Panc1 (cell line): ENCODE measurements at regions not wholly inside any gene's neighbourhood (a gene's known extent, or its start where the extent isn't known, plus 50 kb on each side); places are given as distances from the start of the nearest gene placed in this dataset.

Experiments used
- POLR2AphosphoS5 ChIP-seq: IDR thresholded peaks from 2 replicates; pipeline ENCODE4 v1.6.1; 2012; ENCODE audit warnings: mild to moderate bottlenecking, low read depth, low read length, moderate library complexity
- TCF7L2 ChIP-seq: IDR thresholded peaks from 2 replicates; pipeline ENCODE4 v1.6.1; 2011; ENCODE audit warnings: mild to moderate bottlenecking, low read depth, low read length, inconsistent platforms
- TF ChIP-seq, protein P1 (sequence below): fragments of 450-650 bp; IDR thresholded peaks from 2 replicates; pipeline ENCODE4 v1.5.1; 2017; ENCODE audit warnings: mild to moderate bottlenecking

DNA sequence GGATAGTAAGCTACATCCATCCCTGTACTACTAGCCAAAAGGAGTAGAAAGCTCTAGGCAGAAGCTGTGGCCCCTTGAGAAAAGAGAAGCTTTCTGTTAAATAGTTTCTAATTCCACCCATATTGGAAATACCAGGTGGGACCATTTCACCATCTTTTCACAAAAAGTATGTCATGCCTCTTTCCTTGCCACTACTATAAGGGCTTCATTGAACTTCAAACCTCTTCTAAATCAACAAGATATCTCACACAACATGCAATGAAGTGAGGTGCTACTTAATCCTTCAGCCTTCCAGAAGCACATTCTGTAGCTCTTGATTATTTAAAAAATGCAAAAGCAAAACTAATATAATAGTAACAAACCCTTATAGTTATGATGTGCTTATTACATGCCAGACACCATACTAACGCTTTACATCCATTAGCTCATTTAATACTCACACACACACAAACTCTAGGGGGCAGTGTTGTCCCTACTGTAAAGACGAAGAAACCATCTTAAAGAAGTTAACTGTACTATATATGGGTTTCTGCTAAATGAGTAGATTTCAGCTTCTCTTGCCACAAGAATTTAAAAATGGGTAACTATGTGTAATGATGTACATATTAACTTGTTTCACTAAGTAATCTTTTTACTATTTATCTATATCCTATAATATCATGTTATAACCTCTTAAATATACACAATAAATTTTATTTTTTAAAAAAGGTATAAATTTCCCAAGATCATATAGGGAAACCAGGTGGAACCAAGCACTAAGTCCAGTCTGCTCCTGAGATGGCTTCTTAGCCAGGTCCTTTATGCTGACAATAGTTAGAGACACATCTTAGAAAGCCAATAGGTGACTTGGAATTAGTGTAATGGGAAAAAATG is 124.4 kb downstream of the RPS29 start:
- TF ChIP-seq, protein P1, sequence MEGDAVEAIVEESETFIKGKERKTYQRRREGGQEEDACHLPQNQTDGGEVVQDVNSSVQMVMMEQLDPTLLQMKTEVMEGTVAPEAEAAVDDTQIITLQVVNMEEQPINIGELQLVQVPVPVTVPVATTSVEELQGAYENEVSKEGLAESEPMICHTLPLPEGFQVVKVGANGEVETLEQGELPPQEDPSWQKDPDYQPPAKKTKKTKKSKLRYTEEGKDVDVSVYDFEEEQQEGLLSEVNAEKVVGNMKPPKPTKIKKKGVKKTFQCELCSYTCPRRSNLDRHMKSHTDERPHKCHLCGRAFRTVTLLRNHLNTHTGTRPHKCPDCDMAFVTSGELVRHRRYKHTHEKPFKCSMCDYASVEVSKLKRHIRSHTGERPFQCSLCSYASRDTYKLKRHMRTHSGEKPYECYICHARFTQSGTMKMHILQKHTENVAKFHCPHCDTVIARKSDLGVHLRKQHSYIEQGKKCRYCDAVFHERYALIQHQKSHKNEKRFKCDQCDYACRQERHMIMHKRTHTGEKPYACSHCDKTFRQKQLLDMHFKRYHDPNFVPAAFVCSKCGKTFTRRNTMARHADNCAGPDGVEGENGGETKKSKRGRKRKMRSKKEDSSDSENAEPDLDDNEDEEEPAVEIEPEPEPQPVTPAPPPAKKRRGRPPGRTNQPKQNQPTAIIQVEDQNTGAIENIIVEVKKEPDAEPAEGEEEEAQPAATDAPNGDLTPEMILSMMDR: peak; percentile 66; the same call in 1 of the 2 replicates
- TF ChIP-seq POLR2AphosphoS5: no peak
- no peak for TF ChIP-seq TCF7L2
